ENCODE measurements at regions not wholly inside any gene's neighbourhood (a gene's known extent, or its start where the extent isn't known, plus 50 kb on each side); places are given as distances from the start of the nearest gene placed in this dataset.

DNA sequence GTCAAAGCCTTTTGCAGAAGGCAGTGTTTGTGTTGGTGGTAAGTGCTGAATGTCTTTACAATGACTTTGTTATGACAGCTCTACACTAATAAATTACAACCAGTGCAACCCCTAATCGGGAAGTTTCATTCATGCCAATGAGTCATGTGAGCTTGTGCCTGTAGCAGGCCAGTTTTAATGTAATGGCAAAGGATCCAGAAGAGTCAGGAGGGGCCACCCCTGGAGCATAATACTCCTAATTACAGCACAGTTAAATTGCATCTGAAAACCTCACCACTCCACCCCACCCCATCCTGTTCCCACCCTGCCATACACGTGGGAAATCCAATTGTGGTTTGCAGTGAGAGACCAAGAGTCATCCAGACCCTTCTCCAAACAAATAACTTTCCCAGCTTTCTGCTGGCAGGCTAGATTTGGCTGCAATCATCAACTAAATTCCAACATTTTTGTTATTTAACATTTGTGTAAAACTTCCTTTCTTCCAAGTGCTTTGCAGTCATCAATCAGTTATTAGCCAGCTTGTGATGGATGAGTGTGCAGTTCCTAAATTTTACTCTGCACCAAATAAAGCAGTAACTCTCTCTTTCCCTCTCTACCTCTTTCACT, 277.3 kb upstream of the FAT3 start:
- no peak overlapping the region for H3K56ac ChIP-seq (ENCODE audit: extremely low read depth, insufficient read depth, low read length)
- no peak overlapping the region for H2AFZ ChIP-seq (replicated peaks; ENCODE audit: low read length, poor library complexity)
- no peak overlapping the region for H4K91ac ChIP-seq (ENCODE audit: insufficient read depth, low read depth, low read length)
- no peaks in the 10 kb centered on the region for H3K36me3 ChIP-seq (ENCODE audit: control insufficient read depth, insufficient read depth, low read length)
- no peak overlapping the region for H3K4me2 ChIP-seq (ENCODE audit: low read depth, low read length)
- no peak overlapping the region for H2AK5ac ChIP-seq (ENCODE audit: low read depth, low read length)
- no peak overlapping the region for H2BK5ac ChIP-seq (ENCODE audit: low read depth, low read length, poor library complexity, severe bottlenecking)
- no peak overlapping the region for H3K14ac ChIP-seq (replicated peaks; ENCODE audit: low read depth, low read length)
- no peak overlapping the region for H2BK15ac ChIP-seq (ENCODE audit: low read depth, low read length)
- DNase-seq: peak; percentile 2
- H3K79me1 ChIP-seq (ENCODE audit: low read depth in 1 of 2, low read length in 2 of 2): no peaks in the 10 kb centered on the region
- no peak overlapping the region for H2BK20ac ChIP-seq (ENCODE audit: low read depth, low read length)
- H3K9me1 ChIP-seq (ENCODE audit: insufficient read depth, low read length): no peaks in the 10 kb centered on the region
- ChIA-PET POLR2A (ENCODE audit: unreplicated experiment) (no interaction called here), CTCF (no interaction called here)
- H2BK120ac ChIP-seq (ENCODE audit: low read depth, low read length): no peak overlapping the region
- H4K20me1 ChIP-seq (ENCODE audit: insufficient read depth, low read length): no peaks in the 10 kb centered on the region
- no peaks in the 10 kb centered on the region for H3K9me3 ChIP-seq (ENCODE audit: control insufficient read depth, insufficient read depth, low read length)
- no peak overlapping the region for H3K4me3 ChIP-seq (ENCODE audit: insufficient read depth, low read depth, low read length)
- no peaks in the 10 kb centered on the region for H3K27me3 ChIP-seq (ENCODE audit: control insufficient read depth, insufficient read depth, low read length)
- WGBS, 2 experiments (ENCODE audit: extremely low coverage in 2 of 2, insufficient read length in 1 of 2): no CpG with 5 or more reads among the region's 2 CpGs
- H3K9ac ChIP-seq (ENCODE audit: low read depth, low read length): no peak overlapping the region
- in situ Hi-C loops (cut with MboI; ENCODE audit: low sequenced_read_pairs): no loop called here
- H3K27ac ChIP-seq (ENCODE audit: insufficient read depth, low read length): no peak overlapping the region
- no peak overlapping the region for H3K23ac ChIP-seq (ENCODE audit: low read depth, low read length)
- no peak overlapping the region for H3K18ac ChIP-seq (ENCODE audit: low read depth, low read length)
- no peak overlapping the region for H4K5ac ChIP-seq (ENCODE audit: low read depth, low read length)
- no peak overlapping the region for H3K4ac ChIP-seq (ENCODE audit: low read depth, low read length)
- H2AK9ac ChIP-seq (replicated peaks; ENCODE audit: low read depth, low read length, poor library complexity): no peak overlapping the region
- intact Hi-C loops (cut with micrococcal nuclease): no loop called here
- no peak overlapping the region for H4K8ac ChIP-seq (ENCODE audit: low read depth in 2 of 2, low read length in 2 of 2)
- TF ChIP-seq SMC3 (IDR thresholded peaks at IDR 0.05; ENCODE audit: low read depth, low read length) (no peak), POLR2A (IDR thresholded peaks at IDR 0.05; ENCODE audit: low read depth, low read length) (no peak), BHLHE40 (IDR thresholded peaks at IDR 0.05; ENCODE audit: low read depth, low read length) (no peak), MAFK (IDR thresholded peaks at IDR 0.05; ENCODE audit: low read depth, low read length) (no peak), MAZ (IDR thresholded peaks at IDR 0.05; ENCODE audit: borderline replicate concordance, low read depth, low read length) (no peak), MXI1 (IDR thresholded peaks at IDR 0.05; ENCODE audit: borderline replicate concordance, low read depth, low read length) (no peak), FOS (IDR thresholded peaks at IDR 0.05; ENCODE audit: low read depth, low read length) (no peak)
- TF ChIP-seq, protein P1, sequence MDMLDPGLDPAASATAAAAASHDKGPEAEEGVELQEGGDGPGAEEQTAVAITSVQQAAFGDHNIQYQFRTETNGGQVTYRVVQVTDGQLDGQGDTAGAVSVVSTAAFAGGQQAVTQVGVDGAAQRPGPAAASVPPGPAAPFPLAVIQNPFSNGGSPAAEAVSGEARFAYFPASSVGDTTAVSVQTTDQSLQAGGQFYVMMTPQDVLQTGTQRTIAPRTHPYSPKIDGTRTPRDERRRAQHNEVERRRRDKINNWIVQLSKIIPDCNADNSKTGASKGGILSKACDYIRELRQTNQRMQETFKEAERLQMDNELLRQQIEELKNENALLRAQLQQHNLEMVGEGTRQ (IDR thresholded peaks at IDR 0.05; ENCODE audit: low read depth, low read length): no peak
- dilution Hi-C loops (cut with HindIII; ENCODE audit: low sequenced_read_pairs, unreplicated experiment): no loop called here
- no TSS peak for BruUV-seq (replicated peaks)
- no peak for ATAC-seq (ENCODE audit: low read depth)
- no peaks in the 10 kb centered on the region for H3K4me1 ChIP-seq (ENCODE audit: control insufficient read depth, insufficient read depth, low read length)

Data from IMR-90 (cell line).